ENCODE measurements at regions not wholly inside any gene's neighbourhood (a gene's known extent, or its start where the extent isn't known, plus 50 kb on each side); places are given as distances from the start of the nearest gene placed in this dataset.

DNA sequence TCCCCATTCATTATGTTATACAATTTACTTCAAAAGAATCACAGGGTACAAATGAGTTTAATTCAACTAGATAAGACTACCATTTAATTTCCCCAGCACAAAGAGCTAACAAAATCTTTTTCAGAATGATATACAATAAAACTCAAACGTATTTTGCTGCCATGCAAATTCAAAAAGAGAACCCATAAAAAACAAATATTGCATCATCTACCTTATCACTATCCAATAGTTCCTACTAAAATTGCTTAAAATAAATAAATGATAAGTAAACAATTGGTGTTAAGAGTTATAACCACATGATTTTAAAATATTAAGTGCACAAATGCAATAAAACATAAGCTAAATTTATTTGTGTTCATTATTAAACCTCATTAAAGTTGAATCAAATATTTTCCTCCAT is 919.4 kb downstream of the SLITRK5 start:
- H3K27ac Mint-ChIP-seq (ENCODE audit: unreplicated experiment), result no peak overlapping the region
- peaks cover 6% of the 10 kb centered on the region for H3K9me3 Mint-ChIP-seq (ENCODE audit: unreplicated experiment)
- H3K36me3 Mint-ChIP-seq (ENCODE audit: low read depth, unreplicated experiment), result peaks cover 3% of the 10 kb centered on the region
- no peak overlapping the region for H3K4me3 Mint-ChIP-seq (ENCODE audit: unreplicated experiment)
- no peaks in the 10 kb centered on the region for H3K27me3 Mint-ChIP-seq (ENCODE audit: unreplicated experiment)
- H3K4me1 Mint-ChIP-seq (ENCODE audit: unreplicated experiment), result no peaks in the 10 kb centered on the region
- TF ChIP-seq, protein P1, sequence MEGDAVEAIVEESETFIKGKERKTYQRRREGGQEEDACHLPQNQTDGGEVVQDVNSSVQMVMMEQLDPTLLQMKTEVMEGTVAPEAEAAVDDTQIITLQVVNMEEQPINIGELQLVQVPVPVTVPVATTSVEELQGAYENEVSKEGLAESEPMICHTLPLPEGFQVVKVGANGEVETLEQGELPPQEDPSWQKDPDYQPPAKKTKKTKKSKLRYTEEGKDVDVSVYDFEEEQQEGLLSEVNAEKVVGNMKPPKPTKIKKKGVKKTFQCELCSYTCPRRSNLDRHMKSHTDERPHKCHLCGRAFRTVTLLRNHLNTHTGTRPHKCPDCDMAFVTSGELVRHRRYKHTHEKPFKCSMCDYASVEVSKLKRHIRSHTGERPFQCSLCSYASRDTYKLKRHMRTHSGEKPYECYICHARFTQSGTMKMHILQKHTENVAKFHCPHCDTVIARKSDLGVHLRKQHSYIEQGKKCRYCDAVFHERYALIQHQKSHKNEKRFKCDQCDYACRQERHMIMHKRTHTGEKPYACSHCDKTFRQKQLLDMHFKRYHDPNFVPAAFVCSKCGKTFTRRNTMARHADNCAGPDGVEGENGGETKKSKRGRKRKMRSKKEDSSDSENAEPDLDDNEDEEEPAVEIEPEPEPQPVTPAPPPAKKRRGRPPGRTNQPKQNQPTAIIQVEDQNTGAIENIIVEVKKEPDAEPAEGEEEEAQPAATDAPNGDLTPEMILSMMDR (IDR thresholded peaks at IDR 0.05; ENCODE audit: unreplicated experiment), result no peak
- DNase-seq (ENCODE audit: low spot score), result no peak

DNA sequence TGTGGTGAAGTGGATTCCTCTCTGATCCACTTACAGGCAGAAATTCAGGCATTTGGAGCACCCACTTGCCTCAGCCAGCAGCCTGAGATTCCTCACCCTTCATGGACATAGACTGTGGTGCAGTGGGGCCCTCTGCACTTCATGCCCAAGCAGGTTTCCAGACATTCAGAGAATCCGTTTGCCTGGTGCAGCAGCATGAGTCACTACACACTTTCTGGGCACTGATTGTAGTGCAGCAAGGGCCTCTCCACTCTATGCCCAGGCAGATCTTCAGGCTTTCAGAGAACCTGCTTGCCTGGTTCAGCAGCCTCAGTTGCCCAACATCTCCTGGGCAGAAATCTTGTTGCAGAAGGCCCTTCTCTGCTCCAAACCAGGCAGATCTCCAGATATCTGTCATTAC is 920.9 kb downstream of the SLITRK5 start:
- Mint-ChIP-seq H3K27me3 (ENCODE audit: unreplicated experiment) (no peaks in the 10 kb centered on the region), H3K27ac (ENCODE audit: unreplicated experiment) (no peak overlapping the region), H3K36me3 (ENCODE audit: low read depth, unreplicated experiment) (peaks cover 3% of the 10 kb centered on the region), H3K4me1 (ENCODE audit: unreplicated experiment) (no peaks in the 10 kb centered on the region), H3K9me3 (ENCODE audit: unreplicated experiment) (peaks cover 6% of the 10 kb centered on the region), H3K4me3 (ENCODE audit: unreplicated experiment) (no peak overlapping the region)
- TF ChIP-seq, protein P1 (IDR thresholded peaks at IDR 0.05; ENCODE audit: unreplicated experiment), result no peak
- DNase-seq (ENCODE audit: low spot score), result no peak

DNA sequence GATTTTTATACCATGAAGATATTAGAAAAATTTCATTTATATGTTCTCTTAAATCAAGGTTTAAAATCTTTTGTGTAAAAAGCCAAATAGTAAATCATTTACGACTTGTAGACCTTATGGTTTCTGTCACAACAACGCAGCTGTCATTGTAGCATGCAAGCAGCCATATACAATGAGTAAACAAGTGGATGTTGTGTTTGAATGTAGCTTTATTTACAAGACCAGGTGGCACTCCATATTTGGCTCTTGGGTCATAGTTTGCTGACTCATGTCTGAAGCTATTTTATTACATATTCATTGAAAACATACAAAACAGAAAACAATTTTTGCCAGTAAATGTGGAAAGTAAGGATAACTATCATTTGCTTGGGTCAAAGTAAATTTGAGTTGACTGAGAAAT is 930.8 kb downstream of the SLITRK5 start:
- no peaks in the 10 kb centered on the region for H3K9me3 Mint-ChIP-seq (ENCODE audit: unreplicated experiment)
- H3K4me1 Mint-ChIP-seq (ENCODE audit: unreplicated experiment), result no peaks in the 10 kb centered on the region
- no peaks in the 10 kb centered on the region for H3K36me3 Mint-ChIP-seq (ENCODE audit: low read depth, unreplicated experiment)
- no peak overlapping the region for H3K27ac Mint-ChIP-seq (ENCODE audit: unreplicated experiment)
- H3K4me3 Mint-ChIP-seq (ENCODE audit: unreplicated experiment), result no peak overlapping the region
- DNase-seq (ENCODE audit: low spot score), result no peak
- no peaks in the 10 kb centered on the region for H3K27me3 Mint-ChIP-seq (ENCODE audit: unreplicated experiment)
- TF ChIP-seq, protein P1 (IDR thresholded peaks at IDR 0.05; ENCODE audit: unreplicated experiment), result no peak

DNA sequence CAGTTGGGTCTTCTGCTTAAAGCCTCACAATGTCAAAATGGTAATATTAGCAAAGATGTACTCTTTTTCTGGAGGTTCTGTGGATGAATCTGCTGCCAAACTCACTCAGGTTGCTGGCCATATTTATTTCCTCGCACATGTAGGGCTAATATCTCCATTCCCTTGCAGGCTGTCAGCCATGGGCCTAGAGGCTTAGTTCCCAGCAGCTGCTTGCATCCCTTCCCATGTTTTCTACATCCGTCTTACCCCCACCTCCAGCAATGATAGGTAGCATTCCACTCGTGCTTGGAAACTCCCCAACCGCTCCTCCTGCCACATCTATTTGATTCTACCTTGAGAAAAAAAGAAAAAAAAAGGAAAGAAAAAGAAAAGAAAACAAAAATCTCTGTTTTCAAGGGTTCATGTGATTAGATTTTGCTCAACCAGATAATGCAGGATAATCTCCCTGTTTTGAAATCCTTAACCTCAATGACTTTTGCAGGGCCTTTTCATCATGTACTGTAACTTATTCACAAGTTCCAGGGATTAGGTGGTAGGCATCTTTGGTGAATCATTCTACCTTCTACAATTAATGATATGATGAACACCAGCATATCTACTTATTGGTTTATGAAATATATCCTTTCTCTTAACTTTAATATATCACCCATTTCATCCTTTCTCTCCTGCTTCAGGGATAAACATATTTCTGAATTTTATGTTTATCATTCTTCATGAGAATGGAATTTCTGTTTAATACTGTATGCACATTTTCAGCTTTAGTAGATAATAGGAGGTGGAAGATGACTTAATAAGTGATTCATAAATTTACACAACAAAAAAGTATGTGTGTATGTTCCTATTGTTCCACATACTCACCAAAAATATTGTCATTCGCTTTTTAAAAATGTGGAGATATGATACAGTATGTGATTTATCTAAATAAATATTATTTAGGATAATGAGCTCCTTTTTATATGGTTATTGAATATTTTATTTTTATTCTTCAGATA is 931.9 kb downstream of the SLITRK5 start:
- H3K36me3 Mint-ChIP-seq (ENCODE audit: low read depth, unreplicated experiment), result no peaks in the 10 kb centered on the region
- no peak overlapping the region for H3K27ac Mint-ChIP-seq (ENCODE audit: unreplicated experiment)
- H3K4me3 Mint-ChIP-seq (ENCODE audit: unreplicated experiment), result no peak overlapping the region
- H3K4me1 Mint-ChIP-seq (ENCODE audit: unreplicated experiment), result no peaks in the 10 kb centered on the region
- TF ChIP-seq, protein P1 (IDR thresholded peaks at IDR 0.05; ENCODE audit: unreplicated experiment), result no peak
- DNase-seq (ENCODE audit: low spot score), result no peak
- H3K27me3 Mint-ChIP-seq (ENCODE audit: unreplicated experiment), result no peaks in the 10 kb centered on the region
- no peaks in the 10 kb centered on the region for H3K9me3 Mint-ChIP-seq (ENCODE audit: unreplicated experiment)

DNA sequence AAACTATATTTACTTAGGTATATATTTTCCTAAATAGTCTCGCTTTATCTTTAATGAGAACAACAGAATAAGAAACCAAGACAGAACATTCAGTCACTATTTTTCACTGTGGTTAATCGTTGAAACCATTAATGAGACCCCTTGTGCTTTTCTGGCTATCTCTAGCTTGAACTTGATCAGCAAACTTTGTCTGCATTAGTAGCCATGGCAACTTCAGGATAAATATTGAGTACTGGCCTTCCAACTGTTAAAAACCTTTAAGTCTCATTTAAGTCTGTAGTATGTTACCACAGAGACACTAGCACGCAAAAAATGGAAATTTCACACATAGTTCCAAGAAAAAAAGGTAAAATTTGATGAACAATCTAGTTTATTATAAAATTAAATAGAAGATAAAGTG is 946.0 kb downstream of the SLITRK5 start:
- H3K4me3 Mint-ChIP-seq (ENCODE audit: unreplicated experiment), result no peak overlapping the region
- TF ChIP-seq, protein P1 (IDR thresholded peaks at IDR 0.05; ENCODE audit: unreplicated experiment), result no peak

More for the DNA sequence above, 946.0 kb downstream of the SLITRK5 start:
- H3K27ac Mint-ChIP-seq (ENCODE audit: unreplicated experiment), result no peak overlapping the region
- no peaks in the 10 kb centered on the region for H3K9me3 Mint-ChIP-seq (ENCODE audit: unreplicated experiment)
- no peaks in the 10 kb centered on the region for H3K36me3 Mint-ChIP-seq (ENCODE audit: low read depth, unreplicated experiment)
- no peaks in the 10 kb centered on the region for H3K27me3 Mint-ChIP-seq (ENCODE audit: unreplicated experiment)
- H3K4me1 Mint-ChIP-seq (ENCODE audit: unreplicated experiment), result no peaks in the 10 kb centered on the region
- DNase-seq (ENCODE audit: low spot score), result no peak
